ENCODE measurements at regions not wholly inside any gene's neighbourhood (a gene's known extent, or its start where the extent isn't known, plus 50 kb on each side); places are given as distances from the start of the nearest gene placed in this dataset.

- no peak for TF ChIP-seq YY1 (IDR thresholded peaks at IDR 0.05; ENCODE audit: low read depth)
- peak; percentile 44; the same call in 1 of the 2 replicates for TF ChIP-seq POLR2AphosphoS5 (IDR thresholded peaks at IDR 0.05; ENCODE audit: low read depth, low read length)
Observed at GRCh38 chr6:16999491-17000436, 102.1 kb upstream of the STMND1 start.
